ENCODE measurements at regions not wholly inside any gene's neighbourhood (a gene's known extent, or its start where the extent isn't known, plus 50 kb on each side); places are given as distances from the start of the nearest gene placed in this dataset.

DNA sequence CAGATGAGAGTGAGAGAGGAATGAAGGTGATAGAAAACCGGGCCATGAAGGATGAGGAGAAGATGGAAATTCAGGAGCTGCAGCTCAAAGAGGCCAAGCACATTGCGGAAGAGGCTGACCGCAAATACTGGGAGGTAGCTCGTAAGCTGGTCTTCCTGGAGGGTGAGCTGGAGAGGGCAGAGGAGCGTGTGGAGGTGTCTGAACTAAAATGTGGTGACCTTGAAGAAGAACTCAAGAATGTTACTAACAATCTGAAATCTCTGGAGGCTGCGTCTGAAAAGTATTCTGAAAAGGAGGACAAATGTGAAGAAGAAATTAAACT lies 88.9 kb downstream of the EOMES start:
- TF ChIP-seq EZH2 (IDR thresholded peaks at IDR 0.05) (no peak), POLR2AphosphoS5 (IDR thresholded peaks at IDR 0.05; ENCODE audit: borderline replicate concordance, low read depth, low read length) (no peak)

All from SK-N-MC (cell line).